HFF-Myc (cell line): ENCODE measurements at regions not wholly inside any gene's neighbourhood (a gene's known extent, or its start where the extent isn't known, plus 50 kb on each side); places are given as distances from the start of the nearest gene placed in this dataset.
A peak's percentile ranks its signal among the peaks of the same experiment; 100 is the strongest.

Experiments
- DNase-seq: peaks from one replicate; pipeline ENCODE4 v3.0.0-alpha.2; 2011; ENCODE audit warnings: low read depth; ENCODE audit errors: extremely low read depth
- H3K4me3 ChIP-seq: replicated peaks from 2 replicates; pipeline ENCODE4 v1.5.1; 2011; ENCODE audit warnings: low read depth, mild to moderate bottlenecking, control low read depth, low read length
- TF ChIP-seq, protein P1 (sequence below): IDR thresholded peaks from 2 replicates; pipeline ENCODE4 v1.5.1; 2012; ENCODE audit warnings: mild to moderate bottlenecking, low read depth, low read length, control low read depth; ENCODE audit errors: missing control alignments

DNA sequence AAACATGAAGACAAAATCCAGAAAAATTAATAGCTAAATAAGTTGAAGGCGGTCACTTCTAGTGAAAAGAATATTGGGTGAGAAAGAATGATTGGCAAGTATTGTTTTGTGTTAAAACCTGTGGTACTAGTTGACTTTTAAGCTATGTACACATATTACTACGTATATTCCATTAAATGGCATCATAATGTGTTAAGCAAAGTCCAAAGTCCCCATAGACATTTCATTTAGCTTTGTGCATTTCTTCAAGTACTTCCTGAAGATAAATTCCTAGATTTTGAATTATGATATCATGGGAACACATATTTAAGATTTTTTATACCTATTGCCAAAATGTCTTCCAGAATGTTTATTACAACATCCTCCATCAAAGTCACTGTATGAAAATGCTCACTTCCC lies 272.7 kb upstream of the IRAK1BP1 start:
- no peak for DNase-seq
- TF ChIP-seq, protein P1, sequence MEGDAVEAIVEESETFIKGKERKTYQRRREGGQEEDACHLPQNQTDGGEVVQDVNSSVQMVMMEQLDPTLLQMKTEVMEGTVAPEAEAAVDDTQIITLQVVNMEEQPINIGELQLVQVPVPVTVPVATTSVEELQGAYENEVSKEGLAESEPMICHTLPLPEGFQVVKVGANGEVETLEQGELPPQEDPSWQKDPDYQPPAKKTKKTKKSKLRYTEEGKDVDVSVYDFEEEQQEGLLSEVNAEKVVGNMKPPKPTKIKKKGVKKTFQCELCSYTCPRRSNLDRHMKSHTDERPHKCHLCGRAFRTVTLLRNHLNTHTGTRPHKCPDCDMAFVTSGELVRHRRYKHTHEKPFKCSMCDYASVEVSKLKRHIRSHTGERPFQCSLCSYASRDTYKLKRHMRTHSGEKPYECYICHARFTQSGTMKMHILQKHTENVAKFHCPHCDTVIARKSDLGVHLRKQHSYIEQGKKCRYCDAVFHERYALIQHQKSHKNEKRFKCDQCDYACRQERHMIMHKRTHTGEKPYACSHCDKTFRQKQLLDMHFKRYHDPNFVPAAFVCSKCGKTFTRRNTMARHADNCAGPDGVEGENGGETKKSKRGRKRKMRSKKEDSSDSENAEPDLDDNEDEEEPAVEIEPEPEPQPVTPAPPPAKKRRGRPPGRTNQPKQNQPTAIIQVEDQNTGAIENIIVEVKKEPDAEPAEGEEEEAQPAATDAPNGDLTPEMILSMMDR: no peak
- no peak overlapping the region for H3K4me3 ChIP-seq

DNA sequence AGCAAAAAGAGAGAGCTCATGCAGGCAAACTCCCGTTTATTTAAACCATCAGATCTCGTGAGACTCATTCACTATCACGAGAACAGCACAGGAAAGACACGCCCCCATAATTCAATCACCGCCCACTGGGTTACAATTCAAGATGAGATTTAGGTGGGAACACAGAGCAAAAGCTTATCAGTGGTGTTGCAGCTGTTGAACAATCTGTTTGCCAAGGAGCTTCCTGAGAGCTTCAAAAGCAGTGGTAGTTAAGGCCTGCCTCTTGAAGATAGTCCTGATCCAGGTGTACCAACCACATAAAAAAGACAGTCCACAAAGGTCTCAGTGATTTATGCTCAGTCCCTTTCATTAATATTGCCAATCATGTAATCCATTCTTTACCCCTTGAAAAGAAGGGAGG lies 269.4 kb upstream of the IRAK1BP1 start:
- TF ChIP-seq, protein P1: no peak
- DNase-seq: no peak

DNA sequence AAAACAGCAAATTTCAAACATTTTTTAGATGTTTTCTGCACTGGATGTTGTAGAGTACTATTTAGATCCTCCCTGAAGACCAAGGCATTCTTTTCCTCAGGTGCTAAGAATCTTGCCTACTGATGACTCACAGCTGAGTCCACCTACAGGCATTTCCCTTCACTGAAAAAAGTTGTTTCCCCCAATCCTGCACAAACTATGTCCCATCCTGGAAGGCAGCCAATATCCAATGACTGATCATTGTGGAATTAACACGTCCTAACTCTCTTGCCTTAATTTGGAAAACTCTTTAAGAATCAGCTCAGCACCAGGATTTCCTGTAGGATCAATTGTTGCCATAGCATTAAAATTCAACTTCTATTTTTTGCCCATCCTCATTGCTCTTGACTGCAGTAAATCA lies 268.4 kb upstream of the IRAK1BP1 start:
- TF ChIP-seq, protein P1: no peak
- H3K4me3 ChIP-seq: no peak overlapping the region
- peak; percentile 91 for DNase-seq

More for the DNA sequence above, 269.4 kb upstream of the IRAK1BP1 start:
- no peak overlapping the region for H3K4me3 ChIP-seq

DNA sequence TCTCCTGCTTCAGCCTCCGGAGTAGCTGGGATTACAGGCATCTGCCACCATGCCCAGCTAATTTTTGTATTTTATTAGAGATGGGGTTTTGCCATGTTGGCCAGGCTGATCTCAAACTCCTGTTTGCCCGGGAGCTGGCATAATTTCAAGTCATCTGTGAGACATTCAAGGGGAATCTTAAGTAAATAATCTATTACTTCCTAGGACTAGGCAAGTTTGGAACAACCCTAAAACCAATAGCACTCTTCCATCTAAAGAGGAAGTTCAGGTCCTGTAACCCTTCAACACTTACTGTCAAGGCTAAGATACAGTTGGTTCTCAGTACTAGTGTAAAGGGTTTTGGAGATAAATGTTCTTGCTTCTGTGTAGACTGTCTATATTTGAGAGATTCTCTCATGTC lies 267.8 kb upstream of the IRAK1BP1 start:
- DNase-seq: no peak
- no peak overlapping the region for H3K4me3 ChIP-seq
- TF ChIP-seq, protein P1: no peak

DNA sequence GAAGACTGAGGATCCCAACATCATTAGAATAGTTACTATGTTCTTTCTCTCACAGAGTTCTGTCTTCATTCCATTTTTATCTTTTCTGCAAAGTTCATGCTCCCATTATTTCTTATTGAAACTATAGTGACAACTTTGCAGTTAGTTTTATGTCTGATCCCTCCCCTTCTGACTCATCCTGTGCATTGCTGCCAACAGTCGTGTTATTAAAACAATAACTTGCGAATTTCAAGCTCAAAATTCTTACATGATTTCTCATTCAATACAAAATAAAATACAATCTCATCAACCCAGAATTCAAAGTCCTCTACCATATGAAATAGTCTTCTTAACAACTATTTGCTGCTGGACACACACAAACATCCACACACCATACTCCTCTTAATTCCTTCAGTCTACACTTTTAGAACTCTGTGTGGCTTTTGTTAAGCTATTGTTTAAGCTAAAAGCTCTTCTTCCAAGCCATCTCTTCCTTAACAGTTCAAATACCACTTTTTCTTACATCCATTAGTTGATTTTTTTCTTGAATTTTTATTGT lies 261.4 kb upstream of the IRAK1BP1 start:
- TF ChIP-seq, protein P1: no peak
- no peak overlapping the region for H3K4me3 ChIP-seq
- DNase-seq: no peak

DNA sequence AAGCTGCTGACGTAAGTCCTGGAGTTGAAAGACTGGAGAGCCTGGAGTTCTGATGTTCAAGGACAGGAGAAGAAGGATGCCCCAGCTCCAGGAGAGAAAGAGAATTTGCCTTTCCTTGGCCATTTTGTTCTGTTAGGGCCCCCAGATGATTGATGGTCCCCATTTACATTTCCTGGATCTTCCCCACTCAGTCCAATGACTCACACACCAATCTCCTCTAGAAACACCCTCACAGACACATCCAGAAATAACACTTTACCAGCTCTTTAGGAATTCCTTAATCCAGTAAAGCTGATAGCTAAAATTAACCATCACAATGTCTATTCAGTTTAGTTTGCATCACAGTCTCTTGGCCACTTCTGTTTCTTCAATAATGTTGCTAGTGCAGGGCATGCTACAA lies 260.2 kb upstream of the IRAK1BP1 start:
- no peak overlapping the region for H3K4me3 ChIP-seq
- no peak for DNase-seq
- TF ChIP-seq, protein P1: no peak

DNA sequence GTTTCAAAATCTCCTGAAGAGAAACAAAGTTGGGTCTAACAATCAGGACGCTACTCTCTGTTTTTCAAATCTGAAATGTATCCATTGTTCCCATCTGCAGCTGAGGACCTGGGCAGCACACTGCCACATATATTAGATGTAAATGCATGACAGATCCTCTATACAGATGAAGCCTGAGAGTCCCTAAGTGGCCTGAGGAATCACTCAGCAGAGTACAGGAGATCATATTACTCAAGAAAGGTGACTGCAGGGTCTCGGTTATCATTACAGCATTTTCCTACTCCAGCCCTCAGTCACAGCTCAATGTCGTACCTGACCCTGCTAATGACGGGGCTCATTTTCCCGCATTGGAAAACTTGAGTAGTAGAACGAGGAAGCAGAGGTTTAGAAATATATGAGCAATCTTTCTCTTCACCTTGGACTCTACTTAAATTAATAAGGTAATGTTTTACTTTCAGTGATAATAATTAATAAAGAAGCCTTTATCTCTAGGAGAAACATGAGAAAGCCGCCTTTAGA lies 256.2 kb upstream of the IRAK1BP1 start:
- no peak for DNase-seq
- TF ChIP-seq, protein P1: no peak
- no peak overlapping the region for H3K4me3 ChIP-seq
